NCI-H2227 treated with DMSO at 0.1 percent for 48 hours (cell line): ENCODE measurements at regions not wholly inside any gene's neighbourhood (a gene's known extent, or its start where the extent isn't known, plus 50 kb on each side); places are given as distances from the start of the nearest gene placed in this dataset.

Experiments used
- DNase-seq: peaks from one replicate; lab custom pipeline; 2025; lab: John Stamatoyannopoulos, UW

DNA sequence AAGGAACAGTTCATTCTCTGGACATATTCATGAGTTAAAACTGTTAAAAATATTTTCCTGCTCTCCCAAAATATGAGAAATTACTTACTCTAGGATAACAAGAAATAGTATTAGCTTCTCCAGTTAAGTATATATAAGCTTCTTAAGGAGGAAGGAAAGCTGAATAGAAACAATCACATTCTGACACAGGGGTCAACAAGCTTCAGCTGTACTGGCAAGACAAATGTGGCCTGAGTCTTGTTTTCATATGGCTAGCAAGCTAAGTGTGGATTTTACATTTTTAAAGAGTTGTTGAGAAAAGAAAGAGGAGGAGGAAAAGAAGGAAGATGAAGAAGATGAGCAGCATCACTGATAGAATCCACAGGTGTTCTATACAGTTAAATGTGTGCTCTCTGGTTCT is 313.8 kb downstream of the ZPLD1 start:
- DNase-seq = no peak

DNA sequence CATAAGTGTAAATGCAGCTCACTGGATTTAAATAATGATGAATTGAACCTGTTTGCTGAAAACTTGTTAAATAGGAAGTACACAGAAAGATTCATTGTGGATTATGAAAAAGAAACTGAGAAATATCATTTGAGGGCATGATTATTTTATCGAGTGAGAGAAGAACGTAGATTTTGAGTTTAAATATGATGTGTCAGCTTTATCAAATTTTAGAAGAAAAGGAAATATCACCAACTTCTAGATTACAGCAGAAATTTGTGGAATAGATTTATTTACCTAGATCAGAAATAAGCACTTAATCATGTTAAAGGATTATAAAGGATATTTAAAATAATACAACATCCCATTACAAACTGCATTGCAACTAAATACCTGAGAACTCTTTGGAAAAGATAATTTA is 315.5 kb downstream of the ZPLD1 start:
- no peak for DNase-seq

DNA sequence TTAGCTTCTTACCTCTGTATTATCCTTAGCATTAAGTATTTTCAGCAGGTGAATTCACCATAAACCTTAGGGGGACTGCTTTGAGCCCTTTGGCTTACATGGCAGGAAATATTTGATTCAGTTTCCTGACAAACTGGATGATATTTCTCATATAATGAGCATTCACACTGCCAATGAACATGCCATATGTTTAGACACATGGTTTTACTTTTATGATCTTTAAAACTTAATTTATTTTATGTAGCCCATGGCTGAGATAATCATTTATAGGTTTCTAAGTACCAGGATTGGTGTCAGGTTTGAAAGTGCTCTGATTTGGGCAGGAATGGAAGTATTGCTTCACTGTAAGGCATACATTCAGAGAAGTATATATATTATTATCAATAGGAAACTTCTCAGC is 319.1 kb downstream of the ZPLD1 start:
- no peak for DNase-seq

DNA sequence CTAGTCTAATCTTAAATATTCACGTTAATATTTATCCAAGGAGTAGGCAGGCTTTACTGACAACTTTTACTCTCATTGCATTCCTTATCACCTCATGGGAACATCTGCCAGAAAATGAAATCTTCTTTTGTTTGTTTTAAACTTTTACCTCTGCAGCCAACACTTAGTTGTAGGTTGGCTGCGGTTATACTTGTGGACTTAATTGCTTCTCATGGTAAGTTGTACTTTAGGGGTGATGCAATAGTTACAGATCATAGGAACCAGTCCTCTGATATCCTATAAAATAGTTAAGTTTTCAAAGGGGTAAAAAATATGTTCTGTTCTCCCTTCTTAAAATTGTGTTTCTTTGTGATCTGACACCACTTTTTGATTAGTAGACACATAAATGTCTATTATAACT is 321.9 kb downstream of the ZPLD1 start:
- DNase-seq = no peak

DNA sequence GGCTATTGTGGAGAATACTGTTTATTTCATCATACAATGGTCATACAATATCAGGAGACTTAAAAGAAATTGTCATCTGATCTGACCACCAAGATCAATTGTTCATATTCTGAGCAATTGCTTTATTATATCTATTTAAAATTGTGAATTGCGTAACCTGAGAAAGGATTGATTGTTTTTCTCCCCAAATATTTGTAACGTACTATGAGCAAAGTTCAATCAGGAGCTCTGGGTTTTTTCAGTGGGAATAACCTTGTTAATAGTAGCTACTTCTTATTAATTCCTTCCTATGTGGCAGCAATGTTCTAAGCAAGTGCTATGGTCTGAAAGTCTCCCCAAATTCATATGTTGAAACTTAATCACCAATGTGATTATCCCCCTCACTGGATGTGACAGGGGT is 323.1 kb downstream of the ZPLD1 start:
- no peak for DNase-seq

DNA sequence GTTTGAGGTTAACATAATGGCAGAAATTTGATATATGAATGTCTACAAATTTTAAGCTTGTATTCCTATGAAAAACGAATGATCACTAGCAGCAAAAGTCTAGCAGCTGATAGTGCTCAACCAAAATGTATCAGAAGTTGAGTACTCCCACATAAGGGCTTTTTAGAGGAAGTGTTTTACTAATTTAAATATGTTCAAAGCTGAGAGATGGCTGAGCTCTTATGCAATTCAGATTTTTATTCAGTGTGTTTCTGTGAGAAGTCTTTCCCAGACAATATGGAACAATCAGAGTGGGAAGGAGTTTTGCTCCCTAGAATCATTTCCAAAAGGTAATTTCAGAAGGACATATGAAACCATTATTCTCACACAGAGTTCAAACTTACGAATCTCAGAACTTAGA is 327.0 kb downstream of the ZPLD1 start:
- no peak for DNase-seq

DNA sequence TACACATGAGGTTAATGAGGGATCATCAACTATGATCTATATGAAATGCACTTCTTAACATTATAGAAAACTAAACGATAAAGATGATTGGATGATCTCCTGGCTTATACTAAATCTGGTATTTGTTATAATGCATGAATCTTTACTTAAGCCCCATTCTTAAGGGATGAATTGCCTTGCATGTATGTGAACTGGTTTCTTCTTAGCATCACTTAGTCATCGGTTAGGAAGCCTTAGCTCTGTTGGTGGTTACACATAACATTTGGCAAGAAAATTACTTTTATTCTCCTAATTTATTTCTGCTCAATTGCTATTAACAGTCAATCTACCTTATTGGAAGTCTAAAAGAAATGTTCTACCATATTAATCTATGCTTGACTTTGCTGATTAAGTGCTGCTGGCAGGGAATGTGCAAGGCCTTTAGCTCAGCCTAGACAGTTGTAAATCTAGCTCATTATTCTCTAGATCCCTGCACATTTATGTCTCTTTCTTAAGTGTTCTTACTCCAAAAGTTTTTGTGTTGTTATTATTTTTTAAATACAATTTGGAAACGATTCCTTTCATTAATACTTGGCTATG is 356.0 kb downstream of the ZPLD1 start:
- no peak for DNase-seq

DNA sequence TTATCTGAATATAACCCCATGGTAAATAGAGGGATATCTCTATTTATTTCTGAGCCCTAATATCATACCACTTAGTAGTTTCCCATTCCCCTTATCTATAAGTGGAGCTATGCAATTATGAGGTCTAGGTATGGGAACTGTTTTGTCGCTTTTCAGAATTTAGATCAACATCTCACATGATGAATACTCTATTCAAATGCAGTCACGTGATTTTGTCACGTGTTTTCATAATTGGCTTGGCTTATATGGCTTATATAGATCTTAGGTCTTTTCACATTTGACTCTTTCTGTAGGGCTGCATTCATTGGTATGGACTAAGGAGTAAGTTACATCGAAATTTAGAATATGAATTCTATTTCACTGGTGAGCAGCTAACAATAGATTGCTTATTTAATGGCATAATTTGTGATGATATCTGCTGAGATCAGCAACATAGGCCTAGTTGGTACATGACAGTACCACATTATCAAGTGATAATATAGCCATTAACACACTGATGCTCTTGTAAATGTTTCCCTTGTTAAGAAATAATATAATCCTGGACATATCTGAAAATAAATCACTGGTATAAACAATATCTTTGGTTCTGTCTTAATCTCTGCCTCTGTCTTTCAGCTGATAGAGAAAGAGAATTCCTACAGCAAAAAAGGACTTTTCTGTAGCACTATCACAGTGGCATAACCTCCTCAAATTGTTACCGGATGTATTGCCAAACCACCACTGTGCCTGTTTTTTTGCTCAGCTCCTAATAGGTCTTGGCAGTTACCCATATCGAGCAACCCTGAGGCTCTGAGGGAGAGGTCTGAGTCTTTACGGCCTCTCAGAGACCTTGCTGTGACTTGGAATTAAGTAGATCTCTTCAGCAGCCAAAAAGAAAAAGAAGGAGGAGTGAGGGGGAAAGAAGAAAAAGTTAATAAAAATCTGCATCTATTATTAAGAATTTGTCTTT is 357.1 kb downstream of the ZPLD1 start:
- DNase-seq = no peak

DNA sequence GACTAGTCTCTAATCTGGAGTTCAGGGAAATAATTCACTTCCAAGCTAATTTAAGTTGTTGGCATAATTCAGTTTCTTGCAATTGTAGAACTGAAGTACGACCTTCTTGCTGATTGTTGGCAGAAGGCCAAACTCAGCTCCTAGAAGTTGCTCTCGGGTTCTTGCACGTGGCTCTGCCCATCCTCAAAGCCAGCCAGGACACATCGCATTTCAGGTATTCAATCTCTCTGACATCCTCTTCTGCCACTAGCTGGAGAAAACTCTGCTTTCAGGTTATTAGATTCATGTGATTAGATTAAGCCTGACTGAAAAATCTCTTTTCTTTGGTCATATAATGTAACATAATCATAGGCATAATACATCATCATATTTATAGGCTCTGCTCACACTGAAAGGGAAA is 362.0 kb downstream of the ZPLD1 start:
- peak; percentile 68 for DNase-seq

DNA sequence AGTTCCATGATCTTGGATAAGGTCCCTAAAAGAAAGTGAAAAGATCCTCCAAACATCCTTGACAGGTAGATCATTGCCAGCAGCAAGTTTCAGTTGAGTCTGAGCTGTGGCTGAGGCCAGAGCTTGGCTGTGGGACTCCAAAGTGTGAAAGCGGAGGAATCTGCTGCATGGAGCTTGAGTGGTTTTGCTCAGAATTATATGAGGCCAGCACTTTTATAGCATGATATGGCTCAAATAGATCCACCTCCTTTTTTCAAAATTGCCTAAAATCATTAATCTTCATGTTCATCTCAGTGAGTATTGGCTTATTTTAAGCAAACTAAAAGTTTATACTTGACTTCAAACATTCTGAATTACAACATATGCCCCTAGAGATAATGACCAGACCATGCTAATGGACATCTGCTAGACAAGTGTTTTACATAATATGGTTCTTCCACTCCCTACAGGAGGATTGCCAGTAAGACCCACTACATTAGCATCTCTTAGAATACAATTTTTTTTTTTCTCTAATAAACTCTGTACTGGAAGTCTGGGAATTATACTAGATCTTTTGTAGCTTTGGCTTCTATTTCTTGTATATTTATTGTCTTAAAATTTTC is 368.1 kb downstream of the ZPLD1 start:
- DNase-seq = no peak

DNA sequence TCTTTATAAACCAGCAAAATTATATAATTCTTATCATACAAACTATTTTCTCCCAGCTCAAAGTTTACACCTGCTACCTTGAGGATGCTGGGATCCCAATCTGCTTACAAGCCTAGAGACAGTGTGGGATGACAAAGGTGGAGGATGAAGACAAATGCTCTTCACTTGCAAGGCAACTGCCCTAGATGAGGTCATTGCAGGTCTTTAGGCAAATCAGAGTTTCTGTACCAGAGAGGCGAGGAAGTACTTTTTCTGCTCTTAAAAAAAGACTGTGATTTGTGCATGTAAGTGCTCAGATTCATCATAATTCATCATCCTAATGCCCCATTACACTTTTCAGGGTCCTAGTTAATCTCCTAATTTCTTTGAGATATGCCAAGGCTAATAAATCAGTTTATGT is 376.1 kb downstream of the ZPLD1 start:
- DNase-seq = no peak

DNA sequence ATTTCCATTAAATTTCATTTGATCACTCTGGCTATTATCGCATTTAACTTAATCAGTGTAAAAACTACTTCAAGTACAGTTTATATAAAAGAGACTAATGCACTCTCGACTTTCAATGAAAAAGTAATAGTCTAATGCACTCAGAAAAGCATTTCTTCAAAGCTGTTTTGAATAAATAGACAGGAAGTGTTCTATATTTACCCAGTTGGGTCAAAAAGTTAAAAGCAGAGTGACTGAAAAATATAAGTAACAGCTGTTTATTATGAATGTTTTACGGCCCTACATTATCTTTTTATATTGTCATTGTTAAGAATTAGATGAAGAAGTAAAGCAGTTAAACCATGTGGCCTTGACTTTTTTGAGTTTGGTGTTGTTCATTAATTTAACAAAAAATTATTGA is 391.8 kb downstream of the ZPLD1 start:
- DNase-seq = no peak

DNA sequence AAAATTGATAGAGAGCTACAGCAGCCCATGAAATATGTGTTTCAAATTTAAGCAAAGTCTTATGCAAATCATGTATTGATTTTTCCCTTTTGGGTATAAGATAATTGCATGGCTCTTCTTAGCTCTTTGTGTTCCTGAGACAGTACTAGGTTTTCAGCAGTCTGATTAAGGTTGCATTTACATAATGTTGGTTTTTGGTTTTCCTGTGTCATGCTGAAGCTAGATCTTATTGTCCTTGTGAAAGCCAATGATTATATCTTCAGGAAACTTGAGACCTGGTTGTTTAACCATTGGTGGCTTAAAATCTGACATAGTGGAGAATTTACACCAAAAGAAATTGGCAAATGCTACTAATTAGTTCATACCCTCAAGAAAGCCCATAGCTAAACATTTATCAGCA is 392.6 kb downstream of the ZPLD1 start:
- no peak for DNase-seq

DNA sequence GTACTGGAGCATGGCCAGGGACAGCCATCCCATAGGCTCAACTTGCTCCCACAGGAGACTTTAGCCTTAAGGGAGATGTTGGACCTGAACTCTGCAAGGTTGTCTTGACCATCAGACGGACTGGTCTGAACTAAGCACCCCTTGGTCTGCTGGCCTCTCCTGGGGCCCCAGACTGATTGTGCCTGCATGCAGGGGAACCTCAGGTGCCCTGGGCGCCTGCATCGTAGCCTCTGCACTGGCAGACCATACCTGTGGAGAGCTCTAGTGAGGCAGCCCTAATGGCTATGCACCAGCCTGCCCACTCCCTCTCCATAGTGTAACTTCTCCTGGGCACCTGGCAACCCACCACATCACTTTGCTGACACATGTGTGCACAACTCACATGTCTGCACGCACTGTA is 395.6 kb downstream of the ZPLD1 start:
- no peak for DNase-seq

DNA sequence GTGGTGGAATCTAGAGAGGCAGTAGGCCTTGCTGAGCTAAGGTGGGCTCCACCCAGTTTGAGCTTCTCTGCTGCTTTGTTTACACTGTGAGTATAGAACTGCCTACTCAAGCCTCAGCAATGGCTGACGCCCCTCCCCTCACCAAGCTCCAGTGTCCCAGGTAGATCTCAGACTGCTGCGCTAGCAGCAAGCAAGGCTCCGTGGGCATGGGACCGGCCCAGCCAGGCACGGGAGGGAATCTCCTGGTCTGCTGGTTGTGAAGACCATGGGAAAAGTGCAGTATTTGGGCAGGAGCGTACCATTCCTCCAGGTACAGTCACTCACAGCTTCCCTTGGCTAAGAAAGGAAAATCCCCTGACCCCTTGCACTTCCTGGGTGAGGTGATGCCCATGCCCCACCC is 407.1 kb downstream of the ZPLD1 start:
- no peak for DNase-seq

DNA sequence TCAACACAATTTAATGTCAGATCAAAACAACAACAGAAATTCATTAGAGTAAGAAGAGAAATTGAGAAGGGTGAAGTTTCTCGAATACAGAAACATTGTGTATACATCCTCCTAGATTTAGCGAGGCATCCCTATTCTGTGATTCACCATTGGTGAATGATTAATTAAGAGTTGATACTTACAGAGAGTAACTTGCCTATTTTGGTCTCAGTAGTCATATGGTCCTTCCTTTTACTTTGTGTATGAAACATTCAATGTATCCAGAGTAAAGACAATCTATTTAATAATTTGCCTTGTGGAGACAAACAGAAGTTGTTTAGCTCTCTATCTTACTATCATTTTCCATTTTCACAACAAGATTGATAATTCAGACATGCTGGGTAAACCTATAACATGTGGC is 432.0 kb downstream of the ZPLD1 start:
- no peak for DNase-seq

DNA sequence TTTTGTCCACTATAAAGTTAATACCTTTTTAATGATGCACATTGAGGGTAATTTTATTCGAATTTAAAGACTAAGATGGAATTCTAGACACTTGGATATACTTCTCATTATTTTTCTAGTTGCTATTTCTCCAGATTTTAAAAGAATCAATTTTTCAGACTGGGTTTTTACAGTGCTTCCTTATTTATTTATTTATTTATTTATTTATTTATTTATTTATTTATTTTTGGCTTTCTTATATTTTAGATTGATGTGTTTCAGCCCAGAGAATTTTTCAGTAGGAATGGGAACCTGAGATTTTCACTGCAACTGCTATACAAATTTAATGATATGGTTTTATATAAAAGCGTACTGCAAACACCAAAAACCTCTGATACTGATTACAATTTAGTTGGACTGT is 448.7 kb downstream of the ZPLD1 start:
- DNase-seq = no peak

DNA sequence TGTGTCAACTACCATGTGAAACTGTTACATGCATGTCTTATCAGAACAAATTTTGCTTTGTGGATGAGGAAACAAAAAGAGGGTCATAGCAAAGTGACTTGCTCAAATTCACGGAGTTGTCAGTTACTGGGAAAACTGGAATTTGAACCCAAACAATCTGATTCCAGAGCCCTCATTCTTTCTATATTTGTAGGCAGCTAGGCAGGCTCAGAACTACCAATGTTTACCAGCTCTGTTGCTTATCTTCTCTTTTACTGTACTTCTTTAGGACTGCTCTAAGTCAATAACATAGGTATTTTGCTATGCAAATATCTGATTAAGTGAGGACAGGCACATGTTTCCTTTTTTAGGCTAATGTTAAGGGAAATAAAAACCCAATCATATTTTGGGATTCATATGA is 450.5 kb downstream of the ZPLD1 start:
- no peak for DNase-seq

DNA sequence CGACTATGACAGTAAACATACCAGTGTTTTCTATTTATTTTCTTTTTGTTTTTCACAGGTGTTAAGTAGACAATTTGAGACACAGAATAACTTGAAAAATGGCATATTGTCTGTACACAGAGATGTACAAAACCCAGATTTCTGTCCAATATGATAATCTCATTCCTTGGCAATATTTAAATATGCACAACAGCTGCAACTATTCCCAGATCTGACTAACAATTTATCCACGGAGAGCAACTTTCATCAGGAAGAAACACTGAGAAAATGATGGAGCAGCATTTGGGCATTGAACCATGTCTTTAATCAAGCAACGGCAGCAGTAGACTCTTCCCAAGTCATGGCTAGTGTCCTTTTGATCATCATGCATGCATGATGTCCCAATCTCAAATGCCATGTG is 452.6 kb downstream of the ZPLD1 start:
- DNase-seq = no peak

DNA sequence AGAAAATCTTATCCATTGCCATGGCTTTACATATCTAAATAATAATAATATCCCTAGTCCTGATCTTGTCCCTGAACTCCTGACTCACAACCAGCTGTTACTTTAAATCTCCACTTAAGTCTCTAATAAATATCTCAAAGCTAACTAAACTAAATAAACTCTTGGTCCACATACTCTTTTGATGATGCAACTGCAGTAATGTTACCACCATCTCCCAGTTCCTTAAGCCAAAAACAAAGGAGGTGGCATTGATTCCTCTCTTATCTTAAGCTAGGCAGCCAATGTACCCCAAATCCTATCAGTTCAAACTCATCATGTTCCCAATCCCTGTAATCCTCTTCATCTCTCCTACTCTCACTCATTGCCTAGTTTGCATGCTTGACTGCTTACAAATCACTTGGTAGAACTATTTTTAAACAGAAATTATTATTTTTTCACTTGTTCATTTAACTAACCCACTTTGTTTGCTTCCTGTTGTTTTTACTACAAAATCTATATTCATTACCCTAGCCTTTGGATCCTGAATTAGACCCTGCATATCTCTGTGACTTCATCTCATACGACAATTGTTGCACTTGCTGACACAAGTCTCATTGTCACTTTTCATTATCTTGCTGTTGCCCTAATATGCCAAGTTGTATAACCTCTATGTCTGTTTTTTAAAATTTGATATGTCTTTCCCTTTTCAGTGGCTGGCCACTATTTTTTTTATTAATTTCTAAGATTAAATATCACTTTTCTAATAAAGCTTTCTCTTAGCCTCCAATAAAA is 462.2 kb downstream of the ZPLD1 start:
- no peak for DNase-seq

DNA sequence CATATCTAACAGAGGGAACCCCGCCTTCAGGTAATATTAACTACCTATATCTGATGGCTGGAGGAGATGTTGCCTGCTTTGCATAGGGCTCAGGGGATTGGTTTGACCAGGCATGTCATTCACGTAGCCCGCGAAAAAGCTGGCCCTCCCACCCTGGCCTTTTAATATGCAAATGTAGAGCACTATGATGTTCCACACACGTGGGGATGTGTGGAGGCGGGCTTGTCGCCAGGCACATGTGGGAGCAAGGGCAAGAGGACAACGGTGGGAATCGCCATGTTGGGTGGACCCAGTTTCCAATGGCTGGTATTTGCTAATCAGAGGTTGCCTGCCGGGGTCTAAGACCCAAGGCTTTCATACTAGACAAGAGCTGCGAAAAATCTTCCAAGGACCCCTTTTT is 469.8 kb downstream of the ZPLD1 start:
- DNase-seq = no peak

DNA sequence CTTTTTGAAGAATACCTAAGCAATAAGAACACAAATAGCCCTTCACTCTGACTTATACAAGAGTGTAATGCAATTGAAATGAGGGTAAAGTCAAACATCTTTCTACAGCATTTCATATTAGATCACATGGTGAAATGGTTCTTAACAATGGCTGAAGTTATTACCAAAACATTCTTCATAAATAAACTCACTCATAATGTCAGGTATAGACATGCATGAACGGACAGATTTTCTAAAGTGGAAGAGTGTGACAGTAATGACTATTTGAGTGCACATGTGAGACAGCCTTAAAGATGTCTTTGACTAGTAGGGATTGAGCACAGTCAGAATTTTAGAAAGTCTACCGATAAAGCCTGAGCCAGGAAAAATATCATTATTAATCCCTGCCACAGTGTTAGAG is 471.0 kb downstream of the ZPLD1 start:
- DNase-seq = no peak

DNA sequence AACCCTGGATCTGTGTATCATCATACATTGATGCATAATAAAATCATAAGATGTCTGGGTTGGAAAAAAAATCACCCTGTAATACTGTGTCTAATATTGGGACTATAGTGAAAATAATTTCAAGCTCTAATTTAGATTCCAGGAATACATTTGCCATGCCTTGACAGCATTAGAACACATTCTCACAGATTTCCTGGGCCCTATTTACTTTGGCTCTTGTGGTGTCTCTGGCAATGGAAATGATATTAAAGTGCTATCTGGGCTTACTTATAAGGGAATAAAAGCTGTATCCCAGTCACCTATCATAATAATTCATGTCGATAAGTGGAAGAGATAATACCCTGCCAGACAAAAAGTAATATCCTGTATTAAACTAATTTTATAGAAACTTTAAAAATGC is 472.0 kb downstream of the ZPLD1 start:
- no peak for DNase-seq
